ENCODE measurements at regions not wholly inside any gene's neighbourhood (a gene's known extent, or its start where the extent isn't known, plus 50 kb on each side); places are given as distances from the start of the nearest gene placed in this dataset.

- Histone ChIP-seq H3K27me3 (ENCODE audit: control insufficient read depth, insufficient read depth, low read length) (peaks cover 17% of the 10 kb centered on the region; the same call in 1 of the 2 replicates), H3K9me3 (ENCODE audit: control insufficient read depth, insufficient read depth, low read depth, low read length) (no peaks in the 10 kb centered on the region), H3K27ac (ENCODE audit: low read depth, low read length) (no peak overlapping the region), H3K4me1 (ENCODE audit: control insufficient read depth, insufficient read depth, low read length) (peaks cover 56% of the 10 kb centered on the region), H3K4me3 (ENCODE audit: low read depth, low read length) (no peak overlapping the region), H3K9ac (ENCODE audit: low read length) (peak overlapping the region; percentile 11), H3K36me3 (ENCODE audit: control insufficient read depth, insufficient read depth, low read length) (no peaks in the 10 kb centered on the region)
Observed at GRCh38 chr3:193780810-193781478, 187.9 kb downstream of the OPA1 start.

GRCh38 chr3:193782276-193782647, 189.3 kb downstream of the OPA1 start:
- H3K9ac ChIP-seq (ENCODE audit: low read length), result no peak overlapping the region
- peak overlapping the region; percentile 10; the same call in 1 of the 2 replicates for H3K27ac ChIP-seq (ENCODE audit: low read depth, low read length)
- no peaks in the 10 kb centered on the region for H3K9me3 ChIP-seq (ENCODE audit: control insufficient read depth, insufficient read depth, low read depth, low read length)
- peaks cover 46% of the 10 kb centered on the region for H3K4me1 ChIP-seq (ENCODE audit: control insufficient read depth, insufficient read depth, low read length)
- H3K36me3 ChIP-seq (ENCODE audit: control insufficient read depth, insufficient read depth, low read length), result no peaks in the 10 kb centered on the region
- H3K4me3 ChIP-seq (ENCODE audit: low read depth, low read length), result no peak overlapping the region
- peaks cover 19% of the 10 kb centered on the region for H3K27me3 ChIP-seq (ENCODE audit: control insufficient read depth, insufficient read depth, low read length)

GRCh38 chr3:193782747-193783146, 189.7 kb downstream of the OPA1 start:
- Histone ChIP-seq H3K27ac (ENCODE audit: low read depth, low read length) (peak overlapping the region; percentile 10; the same call in 1 of the 2 replicates), H3K36me3 (ENCODE audit: control insufficient read depth, insufficient read depth, low read length) (no peaks in the 10 kb centered on the region), H3K9ac (ENCODE audit: low read length) (no peak overlapping the region), H3K9me3 (ENCODE audit: control insufficient read depth, insufficient read depth, low read depth, low read length) (no peaks in the 10 kb centered on the region), H3K4me3 (ENCODE audit: low read depth, low read length) (no peak overlapping the region), H3K27me3 (ENCODE audit: control insufficient read depth, insufficient read depth, low read length) (peaks cover 24% of the 10 kb centered on the region), H3K4me1 (ENCODE audit: control insufficient read depth, insufficient read depth, low read length) (peaks cover 45% of the 10 kb centered on the region)

- peaks cover 24% of the 10 kb centered on the region for H3K27me3 ChIP-seq (ENCODE audit: control insufficient read depth, insufficient read depth, low read length)
- H3K4me3 ChIP-seq (ENCODE audit: low read depth, low read length), result no peak overlapping the region
- H3K9ac ChIP-seq (ENCODE audit: low read length), result no peak overlapping the region
- H3K27ac ChIP-seq (ENCODE audit: low read depth, low read length), result no peak overlapping the region; the same call in 1 of the 2 replicates
- H3K36me3 ChIP-seq (ENCODE audit: control insufficient read depth, insufficient read depth, low read length), result no peaks in the 10 kb centered on the region
- no peaks in the 10 kb centered on the region for H3K9me3 ChIP-seq (ENCODE audit: control insufficient read depth, insufficient read depth, low read depth, low read length)
- H3K4me1 ChIP-seq (ENCODE audit: control insufficient read depth, insufficient read depth, low read length), result peaks cover 47% of the 10 kb centered on the region
Observed at GRCh38 chr3:193783166-193783896, 190.3 kb downstream of the OPA1 start.

- H3K27me3 ChIP-seq (ENCODE audit: control insufficient read depth, insufficient read depth, low read length), result peaks cover 21% of the 10 kb centered on the region
- peaks cover 55% of the 10 kb centered on the region for H3K4me1 ChIP-seq (ENCODE audit: control insufficient read depth, insufficient read depth, low read length)
- no peaks in the 10 kb centered on the region for H3K36me3 ChIP-seq (ENCODE audit: control insufficient read depth, insufficient read depth, low read length)
- no peak overlapping the region for H3K4me3 ChIP-seq (ENCODE audit: low read depth, low read length)
- no peaks in the 10 kb centered on the region for H3K9me3 ChIP-seq (ENCODE audit: control insufficient read depth, insufficient read depth, low read depth, low read length)
- no peak overlapping the region for H3K27ac ChIP-seq (ENCODE audit: low read depth, low read length)
- no peak overlapping the region for H3K9ac ChIP-seq (ENCODE audit: low read length)
Observed at GRCh38 chr3:193784822-193785221, 191.8 kb downstream of the OPA1 start.

- no peak overlapping the region for H3K27ac ChIP-seq (ENCODE audit: low read depth, low read length)
- no peaks in the 10 kb centered on the region for H3K9me3 ChIP-seq (ENCODE audit: control insufficient read depth, insufficient read depth, low read depth, low read length)
- no peaks in the 10 kb centered on the region for H3K36me3 ChIP-seq (ENCODE audit: control insufficient read depth, insufficient read depth, low read length)
- H3K9ac ChIP-seq (ENCODE audit: low read length), result no peak overlapping the region
- no peak overlapping the region for H3K4me3 ChIP-seq (ENCODE audit: low read depth, low read length)
- peaks cover 44% of the 10 kb centered on the region for H3K4me1 ChIP-seq (ENCODE audit: control insufficient read depth, insufficient read depth, low read length)
- peaks cover 25% of the 10 kb centered on the region for H3K27me3 ChIP-seq (ENCODE audit: control insufficient read depth, insufficient read depth, low read length)
Observed at GRCh38 chr3:193787496-193787870, 194.5 kb downstream of the OPA1 start.

GRCh38 chr3:193788189-193788991, 195.4 kb downstream of the OPA1 start:
- no peak overlapping the region for H3K4me3 ChIP-seq (ENCODE audit: low read depth, low read length)
- H3K36me3 ChIP-seq (ENCODE audit: control insufficient read depth, insufficient read depth, low read length), result no peaks in the 10 kb centered on the region
- H3K27me3 ChIP-seq (ENCODE audit: control insufficient read depth, insufficient read depth, low read length), result peaks cover 18% of the 10 kb centered on the region
- H3K9ac ChIP-seq (ENCODE audit: low read length), result no peak overlapping the region
- H3K9me3 ChIP-seq (ENCODE audit: control insufficient read depth, insufficient read depth, low read depth, low read length), result no peaks in the 10 kb centered on the region
- peaks cover 41% of the 10 kb centered on the region for H3K4me1 ChIP-seq (ENCODE audit: control insufficient read depth, insufficient read depth, low read length)
- no peak overlapping the region for H3K27ac ChIP-seq (ENCODE audit: low read depth, low read length)

- H3K36me3 ChIP-seq (ENCODE audit: control insufficient read depth, insufficient read depth, low read length), result no peaks in the 10 kb centered on the region
- H3K9ac ChIP-seq (ENCODE audit: low read length), result no peak overlapping the region
- H3K27ac ChIP-seq (ENCODE audit: low read depth, low read length), result no peak overlapping the region
- H3K4me1 ChIP-seq (ENCODE audit: control insufficient read depth, insufficient read depth, low read length), result peaks cover 43% of the 10 kb centered on the region
- no peak overlapping the region for H3K4me3 ChIP-seq (ENCODE audit: low read depth, low read length)
- H3K9me3 ChIP-seq (ENCODE audit: control insufficient read depth, insufficient read depth, low read depth, low read length), result no peaks in the 10 kb centered on the region
- H3K27me3 ChIP-seq (ENCODE audit: control insufficient read depth, insufficient read depth, low read length), result peaks cover 16% of the 10 kb centered on the region
Observed at GRCh38 chr3:193789455-193789854, 196.4 kb downstream of the OPA1 start.

GRCh38 chr3:193790086-193790990, 197.3 kb downstream of the OPA1 start:
- no peaks in the 10 kb centered on the region for H3K36me3 ChIP-seq (ENCODE audit: control insufficient read depth, insufficient read depth, low read length)

More at GRCh38 chr3:193790086-193790990, 197.3 kb downstream of the OPA1 start:
- H3K27me3 ChIP-seq (ENCODE audit: control insufficient read depth, insufficient read depth, low read length), result peaks cover 16% of the 10 kb centered on the region
- no peak overlapping the region for H3K9ac ChIP-seq (ENCODE audit: low read length)
- H3K4me1 ChIP-seq (ENCODE audit: control insufficient read depth, insufficient read depth, low read length), result peaks cover 43% of the 10 kb centered on the region
- no peak overlapping the region for H3K4me3 ChIP-seq (ENCODE audit: low read depth, low read length)
- no peaks in the 10 kb centered on the region for H3K9me3 ChIP-seq (ENCODE audit: control insufficient read depth, insufficient read depth, low read depth, low read length)
- no peak overlapping the region for H3K27ac ChIP-seq (ENCODE audit: low read depth, low read length)
